ENCODE measurements at regions not wholly inside any gene's neighbourhood (a gene's known extent, or its start where the extent isn't known, plus 50 kb on each side); places are given as distances from the start of the nearest gene placed in this dataset.

GRCh38 chr3:64894006-64894405 lies 206.2 kb upstream of the ADAMTS9 start:
- ChIA-PET POLR2A (no interaction called here), CTCF (no interaction called here)
- no peaks in the 10 kb centered on the region for H3K9me3 ChIP-seq
- H3K4me1 ChIP-seq (ENCODE audit: control insufficient read depth in 1 of 2, insufficient read depth in 2 of 2, low read depth in 1 of 2, low read length in 1 of 2) = peaks cover 0 to 8% of the 10 kb centered on the region in 2 experiments; a peak in 2 of 4 replicates
- H3K4me2 ChIP-seq = no peak overlapping the region
- H3F3A ChIP-seq (replicated peaks; ENCODE audit: insufficient read depth) = no peaks in the 10 kb centered on the region
- WGBS (ENCODE audit: low lambda C conversion rate) = 85% methylated on average over 5 of the region's 5 CpGs
- no peaks in the 10 kb centered on the region for H3K36me3 ChIP-seq (replicated peaks in 1 of 2; ENCODE audit: control insufficient read depth in 1 of 2, insufficient read depth in 2 of 2, low read length in 1 of 2)
- H3K27me3 ChIP-seq (ENCODE audit: insufficient read depth) = no peaks in the 10 kb centered on the region
- TF ChIP-seq JUND (IDR thresholded peaks at IDR 0.05) = no peak
- TF ChIP-seq TCF12 (IDR thresholded peaks at IDR 0.05) = no peak
- TF ChIP-seq NRF1 (IDR thresholded peaks at IDR 0.05; ENCODE audit: low read depth, low read length) = no peak
- TF ChIP-seq POLR2AphosphoS5 (IDR thresholded peaks at IDR 0.05; ENCODE audit: low read depth, low read length) = no peak
- TF ChIP-seq IRF3 (IDR thresholded peaks at IDR 0.05; ENCODE audit: low read depth, low read length) = no peak
- no peak overlapping the region; a peak in 1 of 4 replicates for H3K27ac ChIP-seq (ENCODE audit: low read depth in 2 of 2, low read length in 1 of 2)
- no peaks in the 10 kb centered on the region for H3K9me2 ChIP-seq
- no peaks in the 10 kb centered on the region for H3K79me2 ChIP-seq (ENCODE audit: insufficient read depth)
- H2AFZ ChIP-seq (ENCODE audit: low read depth) = no peak overlapping the region
- H3K9ac ChIP-seq = no peak overlapping the region
- no peaks in the 10 kb centered on the region for H4K20me1 ChIP-seq (ENCODE audit: insufficient read depth)
- DNase-seq = no peak
- H3K4me3 ChIP-seq (ENCODE audit: low read depth in 2 of 2, low read length in 1 of 2) = no peak overlapping the region

GRCh38 chr3:64892671-64893309 lies 205.0 kb upstream of the ADAMTS9 start:
- ChIA-PET CTCF (no interaction called here), POLR2A (no interaction called here)
- Histone ChIP-seq H3K27me3 (ENCODE audit: insufficient read depth) (no peaks in the 10 kb centered on the region), H3K9me3 (no peaks in the 10 kb centered on the region), H4K20me1 (ENCODE audit: insufficient read depth) (no peaks in the 10 kb centered on the region), H2AFZ (ENCODE audit: low read depth) (no peak overlapping the region), H3F3A (replicated peaks; ENCODE audit: insufficient read depth) (no peaks in the 10 kb centered on the region), H3K79me2 (ENCODE audit: insufficient read depth) (no peaks in the 10 kb centered on the region), H3K27ac (ENCODE audit: low read depth in 2 of 2, low read length in 1 of 2) (no peak overlapping the region), H3K4me2 (no peak overlapping the region), H3K4me1 (ENCODE audit: control insufficient read depth in 1 of 2, insufficient read depth in 2 of 2, low read depth in 1 of 2, low read length in 1 of 2) (peaks cover 0 to 10% of the 10 kb centered on the region in 2 experiments; a peak in 2 of 4 replicates), H3K9ac (no peak overlapping the region), H3K4me3 (ENCODE audit: low read depth in 2 of 2, low read length in 1 of 2) (no peak overlapping the region), H3K36me3 (replicated peaks in 1 of 2; ENCODE audit: control insufficient read depth in 1 of 2, insufficient read depth in 2 of 2, low read length in 1 of 2) (no peaks in the 10 kb centered on the region), H3K9me2 (no peaks in the 10 kb centered on the region)
- TF ChIP-seq SIN3A (IDR thresholded peaks at IDR 0.05; ENCODE audit: borderline replicate concordance, low read depth, low read length) (no peak), CTCF (IDR thresholded peaks at IDR 0.05) (no peak), POLR2AphosphoS5 (IDR thresholded peaks at IDR 0.05; ENCODE audit: low read depth, low read length) (no peak), MEF2A (IDR thresholded peaks at IDR 0.05; ENCODE audit: borderline replicate concordance, low read depth) (no peak), CHD2 (IDR thresholded peaks at IDR 0.05; ENCODE audit: low read length, partially characterized antibody) (no peak), NRF1 (IDR thresholded peaks at IDR 0.05; ENCODE audit: low read depth, low read length) (no peak), GABPA (IDR thresholded peaks at IDR 0.05; ENCODE audit: low read depth) (no peak), REST (IDR thresholded peaks at IDR 0.05; ENCODE audit: low read depth, low read length) (no peak), TEAD4 (IDR thresholded peaks at IDR 0.05; ENCODE audit: borderline replicate concordance, insufficient read depth) (no peak), EZH2phosphoT487 (IDR thresholded peaks at IDR 0.05; ENCODE audit: borderline replicate concordance, low read depth) (no peak), RFX5 (IDR thresholded peaks at IDR 0.05; ENCODE audit: low read length) (no peak), EP300 (IDR thresholded peaks at IDR 0.05; ENCODE audit: borderline replicate concordance in 1 of 2, low read depth in 1 of 2, low read length in 1 of 2) (no peak)
- TF ChIP-seq, protein P1, sequence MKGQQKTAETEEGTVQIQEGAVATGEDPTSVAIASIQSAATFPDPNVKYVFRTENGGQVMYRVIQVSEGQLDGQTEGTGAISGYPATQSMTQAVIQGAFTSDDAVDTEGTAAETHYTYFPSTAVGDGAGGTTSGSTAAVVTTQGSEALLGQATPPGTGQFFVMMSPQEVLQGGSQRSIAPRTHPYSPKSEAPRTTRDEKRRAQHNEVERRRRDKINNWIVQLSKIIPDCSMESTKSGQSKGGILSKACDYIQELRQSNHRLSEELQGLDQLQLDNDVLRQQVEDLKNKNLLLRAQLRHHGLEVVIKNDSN (IDR thresholded peaks at IDR 0.05; ENCODE audit: borderline replicate concordance, low read depth) = no peak
- 82% methylated on average over 5 of the region's 5 CpGs for WGBS (ENCODE audit: low lambda C conversion rate)
- no peak for DNase-seq
